ENCODE measurements at regions not wholly inside any gene's neighbourhood (a gene's known extent, or its start where the extent isn't known, plus 50 kb on each side); places are given as distances from the start of the nearest gene placed in this dataset.

DNA sequence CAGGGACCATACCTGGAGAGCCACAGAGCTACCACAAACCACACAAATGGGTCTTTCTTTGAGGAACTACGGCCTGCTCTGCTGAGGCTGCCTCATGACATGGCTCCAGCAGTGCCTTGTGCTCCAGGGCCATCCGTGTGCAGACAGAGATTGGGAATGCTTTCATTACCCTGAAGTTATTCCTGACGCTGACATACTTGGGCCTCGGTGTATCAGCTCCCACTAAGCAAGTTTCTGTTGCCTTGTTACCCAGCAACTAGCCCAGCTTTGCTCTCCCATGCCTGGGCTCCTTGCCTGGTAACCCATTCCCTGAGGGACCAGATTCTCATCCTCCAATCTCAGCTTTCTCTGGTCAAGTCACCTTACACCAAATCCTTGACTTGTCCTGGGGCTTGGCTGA lies 80.3 kb upstream of the FZD7 start:
- no peak for TF ChIP-seq EZH2 (IDR thresholded peaks at IDR 0.05; ENCODE audit: low read length, missing control alignments)
- TF ChIP-seq CTCF (conservative IDR thresholded peaks at IDR 0.05 in 1 of 2, IDR thresholded peaks at IDR 0.05 in 1 of 2; ENCODE audit: low read depth in 1 of 2, low read length in 2 of 2) = no peak
